NCI-H82 (cell line): ENCODE measurements at regions not wholly inside any gene's neighbourhood (a gene's known extent, or its start where the extent isn't known, plus 50 kb on each side); places are given as distances from the start of the nearest gene placed in this dataset.
"Not testable (repeated sequence)": the region's sequence is repeated elsewhere in the genome, so short reads cannot be mapped to it uniquely, and the experiment has no call there.

Experiments used
- DNase-seq: peaks from one replicate; lab custom pipeline; 2025; lab: John Stamatoyannopoulos, UW

- DNase-seq, result peak; percentile 11
These were observed 201.3 kb downstream of the AKAP7 start for GRCh38 chr6:131336596-131336995.

GRCh38 chr6:131346896-131347295 lies 211.6 kb downstream of the AKAP7 start:
- DNase-seq, result not testable (repeated sequence)

- no peak for DNase-seq
These were observed 213.3 kb downstream of the AKAP7 start for GRCh38 chr6:131348572-131348971.

- no peak for DNase-seq
These were observed 213.9 kb downstream of the AKAP7 start for GRCh38 chr6:131349199-131349598.

- DNase-seq, result no peak
These were observed 217.8 kb downstream of the AKAP7 start for GRCh38 chr6:131353106-131353505.

GRCh38 chr6:131353876-131354275 lies 218.6 kb downstream of the AKAP7 start:
- no peak for DNase-seq

GRCh38 chr6:131354356-131354755 lies 218.7 kb upstream of the ARG1 start:
- DNase-seq, result no peak

- no peak for DNase-seq
These were observed 216.9 kb upstream of the ARG1 start for GRCh38 chr6:131356161-131356560.

GRCh38 chr6:131357501-131357900 lies 215.5 kb upstream of the ARG1 start:
- no peak for DNase-seq

- no peak for DNase-seq
These were observed 211.0 kb upstream of the ARG1 start for GRCh38 chr6:131362070-131362469.

GRCh38 chr6:131362696-131363095 lies 210.3 kb upstream of the ARG1 start:
- DNase-seq, result no peak

- no peak for DNase-seq
These were observed 208.8 kb upstream of the ARG1 start for GRCh38 chr6:131363947-131364834.

- DNase-seq, result no peak
These were observed 206.8 kb upstream of the ARG1 start for GRCh38 chr6:131366223-131366622.

GRCh38 chr6:131367206-131367873 lies 205.7 kb upstream of the ARG1 start:
- no peak for DNase-seq

GRCh38 chr6:131368198-131368911 lies 204.7 kb upstream of the ARG1 start:
- DNase-seq, result no peak

GRCh38 chr6:131372535-131372934 lies 200.5 kb upstream of the ARG1 start:
- no peak for DNase-seq

- DNase-seq, result peak; percentile 60
These were observed 195.8 kb upstream of the ARG1 start for GRCh38 chr6:131377112-131377705.

- no peak for DNase-seq
These were observed 194.2 kb upstream of the ARG1 start for GRCh38 chr6:131378874-131379273.

- DNase-seq, result no peak
These were observed 193.1 kb upstream of the ARG1 start for GRCh38 chr6:131379948-131380347.

- peak; percentile 73 for DNase-seq
These were observed 191.8 kb upstream of the ARG1 start for GRCh38 chr6:131381052-131381708.

- no peak for DNase-seq
These were observed 191.3 kb upstream of the ARG1 start for GRCh38 chr6:131381709-131382093.

GRCh38 chr6:131382631-131383030 lies 190.4 kb upstream of the ARG1 start:
- DNase-seq, result no peak
